ENCODE measurements at regions not wholly inside any gene's neighbourhood (a gene's known extent, or its start where the extent isn't known, plus 50 kb on each side); places are given as distances from the start of the nearest gene placed in this dataset.
"Not testable (repeated sequence)": the region's sequence is repeated elsewhere in the genome, so short reads cannot be mapped to it uniquely, and the experiment has no call there.

- H3K4me3 ChIP-seq; H3K27ac ChIP-seq; DNase-seq (ENCODE audit: low read depth in 1 of 2, low spot score in 1 of 2); H3K9me3 ChIP-seq (ENCODE audit: low read depth); H3K4me1 ChIP-seq (ENCODE audit: low read depth); H3K27me3 ChIP-seq; H3K36me3 ChIP-seq: not testable (repeated sequence)
Measured at GRCh38 chr1:610538-610937, 75.9 kb downstream of the OR4F16 start.

- H3K9me3 ChIP-seq (ENCODE audit: low read depth); H3K4me1 ChIP-seq (ENCODE audit: low read depth); DNase-seq (ENCODE audit: low read depth in 1 of 2, low spot score in 1 of 2); H3K36me3 ChIP-seq; H3K27me3 ChIP-seq; H3K27ac ChIP-seq; H3K4me3 ChIP-seq: not testable (repeated sequence)
Measured at GRCh38 chr1:609161-609560, 77.3 kb downstream of the OR4F16 start.

DNA sequence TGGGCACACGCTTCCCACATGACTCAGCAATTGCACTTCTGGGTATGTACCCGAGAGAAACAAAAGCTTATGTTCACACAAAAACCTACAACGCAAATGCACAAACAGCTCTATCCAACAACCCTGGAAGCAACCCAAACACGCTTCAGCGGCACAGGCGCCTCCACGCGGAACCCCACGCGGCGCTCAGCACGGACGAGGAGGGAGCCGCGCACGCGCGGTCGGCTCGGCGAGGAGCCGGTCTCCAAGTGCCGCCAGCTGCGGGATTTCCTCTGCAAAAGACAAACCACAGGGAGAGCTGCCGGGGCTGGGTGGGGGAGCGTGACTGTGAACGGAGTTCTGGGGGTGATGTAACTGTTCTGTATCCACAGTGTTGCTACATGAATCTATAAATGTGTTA, 81.2 kb downstream of the OR4F16 start:
- H3K27me3 ChIP-seq; H3K4me3 ChIP-seq; H3K27ac ChIP-seq; H3K4me1 ChIP-seq (ENCODE audit: low read depth); DNase-seq (ENCODE audit: low read depth in 1 of 2, low spot score in 1 of 2); H3K36me3 ChIP-seq; H3K9me3 ChIP-seq (ENCODE audit: low read depth): not testable (repeated sequence)

DNA sequence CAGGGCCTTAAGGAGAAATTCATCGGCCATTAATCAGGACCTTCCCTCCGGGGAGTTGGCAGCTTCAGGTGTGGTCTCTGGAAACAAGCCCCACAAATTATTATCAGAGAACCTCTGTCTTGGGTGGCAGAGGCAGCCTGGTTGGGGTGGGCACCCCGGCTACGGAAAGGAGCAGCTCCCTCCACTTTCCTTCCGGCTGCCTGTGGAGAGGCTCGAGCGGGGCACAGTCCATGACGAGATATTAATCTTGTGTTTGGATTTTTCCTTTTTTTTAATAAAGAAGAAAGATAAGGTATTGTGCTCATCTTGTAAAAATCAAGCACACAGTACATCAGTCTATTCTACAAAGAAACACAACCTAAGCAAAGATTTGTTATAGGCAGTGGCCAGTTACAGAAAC, 98.2 kb downstream of the OR4F16 start:
- H3K27ac ChIP-seq; DNase-seq (ENCODE audit: low read depth in 1 of 2, low spot score in 1 of 2): not testable (repeated sequence)

DNA sequence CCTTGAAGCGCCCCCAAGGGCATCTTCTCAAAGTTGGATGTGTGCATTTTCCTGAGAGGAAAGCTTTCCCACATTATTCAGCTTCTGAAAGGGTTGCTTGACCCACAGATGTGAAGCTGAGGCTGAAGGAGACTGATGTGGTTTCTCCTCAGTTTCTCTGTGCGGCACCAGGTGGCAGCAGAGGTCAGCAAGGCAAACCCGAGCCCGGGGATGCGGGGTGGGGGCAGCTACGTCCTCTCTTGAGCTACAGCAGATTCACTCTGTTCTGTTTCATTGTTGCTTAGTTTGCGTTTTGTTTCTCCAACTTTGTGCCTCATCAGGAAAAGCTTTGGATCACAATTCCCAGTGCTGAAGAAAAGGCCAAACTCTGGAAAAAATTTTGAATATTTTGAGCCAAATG, 100.5 kb downstream of the OR4F16 start:
- H3K36me3 ChIP-seq; H3K4me1 ChIP-seq (ENCODE audit: low read depth); H3K27me3 ChIP-seq; DNase-seq (ENCODE audit: low read depth in 1 of 2, low spot score in 1 of 2); H3K9me3 ChIP-seq (ENCODE audit: low read depth); H3K27ac ChIP-seq; H3K4me3 ChIP-seq: not testable (repeated sequence)
- TF ChIP-seq, protein P1, sequence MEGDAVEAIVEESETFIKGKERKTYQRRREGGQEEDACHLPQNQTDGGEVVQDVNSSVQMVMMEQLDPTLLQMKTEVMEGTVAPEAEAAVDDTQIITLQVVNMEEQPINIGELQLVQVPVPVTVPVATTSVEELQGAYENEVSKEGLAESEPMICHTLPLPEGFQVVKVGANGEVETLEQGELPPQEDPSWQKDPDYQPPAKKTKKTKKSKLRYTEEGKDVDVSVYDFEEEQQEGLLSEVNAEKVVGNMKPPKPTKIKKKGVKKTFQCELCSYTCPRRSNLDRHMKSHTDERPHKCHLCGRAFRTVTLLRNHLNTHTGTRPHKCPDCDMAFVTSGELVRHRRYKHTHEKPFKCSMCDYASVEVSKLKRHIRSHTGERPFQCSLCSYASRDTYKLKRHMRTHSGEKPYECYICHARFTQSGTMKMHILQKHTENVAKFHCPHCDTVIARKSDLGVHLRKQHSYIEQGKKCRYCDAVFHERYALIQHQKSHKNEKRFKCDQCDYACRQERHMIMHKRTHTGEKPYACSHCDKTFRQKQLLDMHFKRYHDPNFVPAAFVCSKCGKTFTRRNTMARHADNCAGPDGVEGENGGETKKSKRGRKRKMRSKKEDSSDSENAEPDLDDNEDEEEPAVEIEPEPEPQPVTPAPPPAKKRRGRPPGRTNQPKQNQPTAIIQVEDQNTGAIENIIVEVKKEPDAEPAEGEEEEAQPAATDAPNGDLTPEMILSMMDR (IDR thresholded peaks at IDR 0.05; ENCODE audit: low read depth, low read length) = peak; percentile 28

More for the DNA sequence above, 98.2 kb downstream of the OR4F16 start:
- not testable (repeated sequence) for H3K27me3 ChIP-seq; H3K36me3 ChIP-seq; H3K4me1 ChIP-seq (ENCODE audit: low read depth); H3K9me3 ChIP-seq (ENCODE audit: low read depth); H3K4me3 ChIP-seq

Measured in cardiac muscle cell (in vitro differentiated cells and primary cell).